GM04504 (cell line): ENCODE measurements at regions not wholly inside any gene's neighbourhood (a gene's known extent, or its start where the extent isn't known, plus 50 kb on each side); places are given as distances from the start of the nearest gene placed in this dataset.
"Not testable (repeated sequence)": the region's sequence is repeated elsewhere in the genome, so short reads cannot be mapped to it uniquely, and the experiment has no call there.

Source experiments
- DNase-seq: peaks from one replicate; pipeline ENCODE4 v3.0.0-alpha.2; 2012; ENCODE audit warnings: low read depth

GRCh38 chr5:56659971-56660370 is 155.4 kb upstream of the MAP3K1 start:
- DNase-seq, result no peak

DNA sequence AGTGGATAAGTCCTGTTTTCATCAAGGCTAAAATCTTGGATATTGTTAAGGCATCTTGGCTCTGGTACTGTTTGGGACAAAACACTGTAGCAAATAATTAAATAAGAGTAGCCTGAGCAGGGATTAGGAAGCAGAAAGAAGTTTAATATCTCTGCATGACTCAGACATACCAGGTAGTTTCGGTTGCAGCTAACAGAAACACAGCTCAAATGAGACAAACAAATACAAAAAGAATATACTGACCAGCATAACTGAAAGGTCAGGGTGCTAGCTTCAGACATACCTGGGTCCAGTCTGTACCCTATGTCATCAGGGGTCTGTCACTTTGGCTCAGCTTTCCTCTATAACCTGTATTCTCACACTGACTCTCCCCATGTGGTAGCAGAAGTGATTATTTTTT is 156.4 kb upstream of the MAP3K1 start:
- no peak for DNase-seq

DNA sequence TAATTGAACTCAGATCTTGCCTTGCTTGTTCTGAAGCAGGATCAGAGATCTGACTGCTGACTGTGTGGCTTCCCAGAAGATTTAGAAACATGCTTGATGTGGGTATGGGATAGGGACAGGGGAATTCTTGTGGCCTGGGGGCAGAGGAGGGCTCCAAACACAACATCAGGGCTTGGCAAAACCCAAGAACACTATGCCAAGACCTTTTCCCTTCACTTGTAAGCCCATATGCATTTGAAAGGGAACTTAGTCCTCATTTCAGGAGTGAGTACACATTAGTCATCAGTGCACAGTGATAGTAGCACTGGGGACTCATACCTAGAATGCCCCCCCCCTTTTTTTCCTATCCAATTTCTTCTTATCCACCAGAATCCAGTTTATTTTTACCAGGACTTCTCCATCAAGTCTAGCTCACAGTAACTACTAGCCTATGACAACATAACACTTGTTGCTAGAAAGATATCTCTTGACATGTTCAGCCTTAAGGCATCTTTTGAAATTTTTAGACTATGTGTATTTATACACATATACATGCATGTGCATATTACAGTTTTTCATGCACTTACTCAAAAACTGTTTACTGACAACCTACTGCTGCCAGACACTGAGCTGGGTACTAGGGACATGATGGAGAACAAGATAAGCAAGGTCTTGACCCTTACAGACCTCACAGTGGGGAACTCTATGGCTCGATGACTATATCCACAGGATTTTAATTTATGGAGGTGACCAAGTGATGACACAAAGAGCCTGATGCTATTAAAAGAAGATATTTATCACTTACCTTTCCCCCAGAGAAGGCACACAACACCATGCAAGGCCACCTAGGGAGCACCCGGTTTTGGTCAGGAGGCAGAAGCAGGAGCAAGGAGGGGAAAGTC is 158.3 kb upstream of the MAP3K1 start:
- DNase-seq, result no peak

- DNase-seq, result no peak
Measured at GRCh38 chr5:56651893-56652292, 163.5 kb upstream of the MAP3K1 start.

DNA sequence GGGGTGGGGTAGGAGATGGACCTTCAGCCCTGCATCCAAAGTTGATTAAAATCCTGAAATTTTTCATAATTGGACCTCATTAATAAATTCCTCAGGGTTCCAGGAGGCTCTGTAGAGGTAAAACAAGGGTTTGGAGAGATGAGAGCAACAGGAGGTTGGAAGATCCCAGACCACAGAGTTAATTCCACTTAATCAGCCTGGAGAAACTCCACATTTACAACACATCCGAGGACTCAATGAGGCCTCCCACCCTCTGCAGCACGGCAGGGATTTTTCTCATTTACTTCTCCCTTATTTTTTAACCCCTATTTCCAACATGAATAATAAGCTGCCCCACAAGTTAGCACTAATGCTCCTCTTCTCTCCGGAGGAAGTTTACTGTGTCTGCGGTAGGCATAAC is 165.0 kb upstream of the MAP3K1 start:
- no peak for DNase-seq

DNA sequence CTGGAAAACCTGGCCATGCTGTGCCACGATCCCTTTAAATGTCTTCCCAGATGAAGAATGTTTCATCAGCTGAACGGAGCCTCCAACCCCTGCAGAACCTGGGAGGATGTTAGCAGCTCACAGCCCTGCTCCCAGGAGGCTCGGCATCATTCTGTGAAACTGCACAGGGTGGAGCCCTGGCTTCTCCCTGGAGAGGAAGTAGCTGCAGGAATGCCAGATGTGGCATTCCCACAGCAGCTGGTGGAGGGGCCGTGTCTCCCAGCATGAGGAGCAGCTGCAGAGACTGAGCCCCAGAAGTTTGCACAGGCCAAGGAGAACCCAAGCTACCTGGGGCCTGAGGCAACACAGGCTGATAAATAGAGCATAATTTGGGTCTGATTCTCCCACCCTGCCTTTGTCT is 165.8 kb upstream of the MAP3K1 start:
- no peak for DNase-seq

GRCh38 chr5:56648460-56649034 is 166.8 kb upstream of the MAP3K1 start:
- DNase-seq, result no peak

GRCh38 chr5:56647099-56647850 is 168.1 kb upstream of the MAP3K1 start:
- DNase-seq, result no peak

- DNase-seq, result no peak
Measured at GRCh38 chr5:56641635-56642260, 173.6 kb upstream of the MAP3K1 start.

DNA sequence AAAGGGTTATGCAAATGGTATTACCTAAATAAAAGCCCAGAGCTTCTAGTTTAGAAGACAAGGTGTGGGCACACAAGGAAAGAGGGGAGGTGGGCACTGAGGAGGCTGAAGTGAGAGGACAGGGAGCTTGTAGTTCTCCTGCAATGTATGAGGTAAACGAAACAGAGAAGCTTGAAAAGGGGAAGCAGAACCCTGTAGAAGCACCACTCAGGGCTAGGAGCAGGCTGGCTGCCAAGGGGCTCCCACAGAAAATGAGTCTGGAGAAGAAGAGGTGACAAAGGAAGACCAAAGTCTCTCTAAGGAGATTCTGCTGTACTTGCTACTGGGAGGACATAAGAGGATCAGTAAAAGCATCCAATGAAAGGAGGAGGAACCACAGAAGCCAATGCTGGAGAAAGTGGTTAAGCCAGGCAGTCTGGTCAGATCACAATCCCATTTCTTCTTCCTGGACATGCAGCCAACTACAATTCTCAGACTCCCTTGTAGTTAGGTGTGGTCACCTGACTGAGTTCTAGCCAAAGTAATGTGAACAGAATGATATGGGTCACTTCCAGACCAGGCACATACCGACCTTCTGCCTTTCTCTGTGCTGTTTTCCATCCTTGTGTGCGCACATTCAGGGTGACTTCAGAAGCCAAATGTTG is 174.5 kb upstream of the MAP3K1 start:
- DNase-seq, result no peak

DNA sequence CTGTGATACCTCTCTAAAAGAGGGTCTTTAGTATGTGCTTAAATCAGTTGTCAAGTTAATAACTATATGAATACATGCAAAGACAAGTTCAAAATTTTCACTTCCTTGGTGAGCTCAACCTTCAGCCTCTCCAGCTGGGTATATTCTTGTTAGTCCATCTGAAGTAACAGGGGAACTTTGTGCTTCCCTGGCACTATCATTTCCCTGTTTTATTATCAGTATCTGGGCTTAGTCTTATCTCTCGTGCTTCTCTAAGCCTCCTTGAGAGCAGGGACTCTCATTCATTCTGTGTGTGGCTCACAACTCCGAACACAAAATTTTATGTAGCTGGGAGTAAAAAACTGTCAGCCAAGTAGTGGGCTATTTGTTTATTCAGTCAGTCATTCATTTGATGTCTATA is 175.9 kb upstream of the MAP3K1 start:
- DNase-seq, result no peak

GRCh38 chr5:56638768-56639238 is 176.5 kb upstream of the MAP3K1 start:
- DNase-seq, result no peak

DNA sequence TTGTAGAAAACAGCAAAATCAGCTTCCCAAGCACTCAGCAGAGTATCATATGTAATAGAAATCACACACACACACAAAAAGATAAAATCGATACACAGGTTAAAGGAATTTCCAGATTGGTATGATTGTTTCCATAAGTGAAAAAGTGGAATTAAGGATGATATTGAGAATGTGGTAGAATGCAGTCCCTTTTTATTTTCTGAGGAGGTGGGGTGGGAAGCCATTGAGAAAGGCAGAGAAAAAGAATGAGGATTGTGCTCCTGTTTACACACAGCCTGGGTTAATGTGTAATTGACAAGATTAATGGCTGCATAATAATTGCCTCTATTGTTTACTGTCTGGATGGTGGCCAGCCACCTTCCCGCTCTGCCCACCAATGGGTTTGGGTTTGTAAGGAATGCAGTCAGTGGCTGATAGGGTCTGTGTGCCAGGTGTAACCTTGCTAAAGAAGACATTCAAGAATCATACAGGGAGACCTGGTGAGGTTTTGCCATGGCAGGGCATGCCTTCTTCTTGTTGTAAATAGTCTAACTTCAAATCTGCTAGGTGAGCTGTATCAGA is 177.2 kb upstream of the MAP3K1 start:
- DNase-seq, result no peak

DNA sequence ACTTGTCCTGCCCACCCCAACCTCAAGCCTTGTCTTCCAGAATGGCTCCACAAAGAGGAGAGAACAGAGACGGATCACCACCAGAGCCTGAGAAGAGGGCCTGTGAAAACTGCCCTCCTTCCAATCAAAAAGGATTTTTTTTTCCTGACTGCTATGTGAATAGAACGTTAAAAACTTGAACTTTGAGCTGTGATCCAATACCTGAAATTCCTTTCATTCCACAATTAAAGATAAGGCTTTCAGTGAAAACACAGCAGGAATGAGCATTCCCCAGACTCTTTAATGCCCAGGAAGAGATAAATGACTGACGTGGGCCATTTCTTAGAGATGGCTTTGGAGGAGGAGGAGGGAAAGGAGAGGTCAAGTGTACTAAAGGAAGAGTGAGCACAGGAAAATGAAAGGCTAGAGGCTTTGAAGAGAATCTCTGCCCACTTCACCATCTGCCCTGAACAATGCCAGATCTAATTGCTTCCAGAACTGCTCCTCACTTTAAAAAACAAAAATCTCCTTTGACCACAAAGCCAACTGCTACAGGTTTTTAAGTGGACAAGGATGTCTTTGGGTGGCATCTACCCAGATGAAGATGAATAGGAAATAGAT is 177.9 kb upstream of the MAP3K1 start:
- no peak for DNase-seq

DNA sequence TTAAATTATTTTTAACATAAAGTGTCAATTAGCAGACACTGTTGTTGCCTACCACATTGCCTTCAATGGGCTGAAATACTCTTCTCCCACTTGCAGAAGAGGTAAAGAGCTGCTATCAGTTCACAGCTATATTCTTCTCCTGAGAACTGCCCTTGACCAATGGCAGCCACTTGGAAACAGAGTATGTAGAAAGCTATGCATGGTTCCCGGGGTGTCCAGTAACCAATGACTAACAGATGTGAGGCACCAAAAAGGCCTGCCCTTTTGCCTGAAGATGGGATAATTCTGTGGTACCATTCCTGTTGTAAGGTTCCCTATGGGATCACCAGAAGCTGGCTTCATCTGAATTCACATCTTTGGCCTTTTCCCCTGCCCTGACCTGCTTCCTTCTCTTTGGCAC is 181.4 kb upstream of the MAP3K1 start:
- DNase-seq, result no peak

DNA sequence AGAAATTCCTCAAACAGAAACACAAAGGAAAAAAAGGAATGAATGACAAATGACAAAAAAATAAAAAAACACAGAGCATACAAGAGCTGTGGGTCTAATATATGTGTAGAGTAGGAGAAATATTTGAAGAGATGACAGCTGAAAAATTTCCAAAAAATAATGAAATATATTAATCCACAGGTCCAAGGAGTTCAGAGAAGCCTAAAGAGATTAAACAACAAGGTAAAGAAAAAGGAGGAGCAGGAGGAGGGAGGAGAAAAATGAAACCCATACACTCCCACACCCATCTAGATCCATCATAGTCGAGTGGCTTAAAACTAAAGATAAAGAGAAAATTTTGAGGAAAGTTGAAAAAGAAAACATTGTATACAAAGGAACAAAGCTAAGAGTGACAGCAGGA is 182.4 kb upstream of the MAP3K1 start:
- no peak for DNase-seq

DNA sequence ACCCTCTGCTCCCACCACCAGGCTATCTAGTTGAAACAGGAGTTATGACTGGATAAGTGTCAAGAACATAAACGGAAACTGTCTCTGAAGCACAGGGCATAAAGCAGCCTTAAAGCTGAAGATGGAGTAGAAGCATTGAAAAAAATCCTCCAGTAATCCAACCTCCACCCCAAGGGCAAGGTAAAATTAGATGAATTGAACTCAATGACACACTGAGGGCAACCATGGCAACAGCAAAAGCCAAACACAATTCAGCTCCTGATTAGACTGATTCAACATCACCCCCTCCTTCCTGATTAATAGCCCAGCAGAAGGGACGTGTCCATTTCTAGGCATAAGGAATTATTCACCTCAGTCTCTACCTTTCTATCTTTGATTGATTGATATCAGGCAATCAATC is 183.2 kb upstream of the MAP3K1 start:
- no peak for DNase-seq

- no peak for DNase-seq
Measured at GRCh38 chr5:56631719-56632118, 183.6 kb upstream of the MAP3K1 start.

GRCh38 chr5:56628616-56629015 is 186.7 kb upstream of the MAP3K1 start:
- DNase-seq, result not testable (repeated sequence)

DNA sequence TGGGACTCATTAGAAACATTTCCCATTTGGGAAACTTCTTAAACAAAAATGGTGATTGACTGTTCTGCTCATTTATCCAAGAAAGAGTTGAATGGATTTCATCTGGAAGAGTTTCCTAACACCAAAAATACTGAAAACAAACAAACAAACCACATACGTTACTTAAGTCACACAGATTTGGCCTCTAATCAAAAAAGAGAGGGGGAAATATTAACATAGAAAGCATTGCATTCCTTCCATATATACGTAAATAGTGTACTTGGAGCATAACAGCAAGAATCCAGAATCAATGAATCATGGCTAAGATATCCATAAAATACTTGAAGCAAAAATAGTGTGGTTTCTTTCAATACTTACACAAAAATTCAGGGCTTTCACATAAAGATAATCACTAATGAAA is 189.8 kb upstream of the MAP3K1 start:
- peak; percentile 46 for DNase-seq

- DNase-seq, result no peak
Measured at GRCh38 chr5:56624751-56625150, 190.6 kb upstream of the MAP3K1 start.
